Middle frontal gyrus (tissue), 1 donor: ENCODE measurements at regions not wholly inside any gene's neighbourhood (a gene's known extent, or its start where the extent isn't known, plus 50 kb on each side); places are given as distances from the start of the nearest gene placed in this dataset.

Experiments
- DNase-seq: peaks from one replicate; pipeline ENCODE4 v3.0.0-alpha.2; 2015; ENCODE audit warnings: low spot score; ENCODE audit errors: extremely low spot score

- no peak for DNase-seq
Measured at GRCh38 chr10:44326474-44327030, 58.3 kb downstream of the CXCL12 start.

DNA sequence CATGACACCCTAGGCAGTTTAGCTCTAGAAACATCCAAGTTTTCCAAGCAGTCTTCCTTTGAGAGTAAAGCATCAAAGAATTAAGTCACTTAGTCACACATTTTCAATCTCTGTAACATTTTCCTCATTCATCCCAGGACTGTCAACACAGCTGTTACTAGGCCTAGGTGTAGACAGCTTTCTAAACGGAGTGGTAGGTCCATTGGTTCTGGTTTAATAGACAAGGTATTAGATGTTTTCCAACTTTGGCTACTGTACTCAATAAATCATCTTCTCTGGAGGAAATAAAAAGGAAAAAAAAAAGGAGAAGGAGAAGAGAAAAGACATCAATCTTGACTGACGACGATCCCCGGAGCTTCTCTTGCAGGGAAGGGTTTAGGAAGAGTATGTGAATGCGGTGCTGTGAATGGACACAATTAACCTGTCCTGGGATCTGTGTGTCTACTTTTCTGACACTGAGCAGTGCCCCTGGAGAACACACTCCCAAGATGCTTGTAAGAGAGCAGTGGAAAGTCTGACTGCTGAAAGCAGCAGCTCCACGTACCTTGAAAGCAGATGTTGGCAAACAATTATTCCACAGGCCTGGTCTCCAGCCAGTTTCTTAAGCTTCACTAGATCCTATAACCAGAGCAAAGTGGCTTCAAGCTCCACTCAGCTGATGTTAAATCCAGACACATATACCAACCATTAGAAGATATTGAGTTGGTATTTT, 59.1 kb downstream of the CXCL12 start:
- no peak for DNase-seq

DNA sequence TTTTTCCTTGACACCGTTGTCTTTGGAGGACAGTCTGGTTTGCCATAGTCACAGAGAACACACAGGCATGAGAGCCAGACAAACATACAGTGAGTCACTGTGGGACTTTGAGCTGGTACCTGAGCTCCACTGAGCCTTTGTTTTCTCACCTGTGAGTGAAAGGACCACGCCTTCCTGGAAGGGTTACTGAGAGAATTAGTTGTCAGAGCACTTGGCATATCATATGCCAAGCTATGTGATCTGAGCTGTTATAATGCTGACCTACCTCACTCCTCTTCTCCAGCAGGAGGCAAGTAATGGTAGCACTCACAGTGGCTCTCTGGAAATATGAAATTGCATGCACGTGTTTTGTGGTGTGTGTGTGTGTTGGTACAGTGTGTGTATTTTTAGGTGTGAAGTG, 59.7 kb downstream of the CXCL12 start:
- DNase-seq = no peak

GRCh38 chr10:44323838-44324237, 61.1 kb downstream of the CXCL12 start:
- DNase-seq = no peak

DNA sequence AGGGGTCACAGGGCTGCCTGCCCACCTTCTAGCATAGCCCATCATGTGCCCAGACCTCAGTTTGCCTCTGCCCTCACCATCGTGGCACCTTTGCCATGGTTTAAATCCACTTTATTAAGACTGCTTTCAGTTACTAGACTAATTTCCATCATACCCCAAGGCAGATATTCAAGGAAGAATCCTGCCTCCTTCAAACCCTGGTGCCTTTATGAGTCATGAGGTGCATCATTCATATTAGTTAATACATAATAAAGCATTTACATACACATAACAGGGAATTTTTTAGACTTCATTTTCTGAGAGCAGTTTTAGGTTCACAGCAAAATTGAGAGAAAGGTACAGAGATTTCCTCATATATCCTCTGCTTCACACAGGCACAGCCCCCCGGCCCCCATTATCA, 62.8 kb downstream of the CXCL12 start:
- no peak for DNase-seq

- no peak for DNase-seq
Measured at GRCh38 chr10:44320756-44321155, 64.1 kb downstream of the CXCL12 start.

GRCh38 chr10:44317856-44318255, 67.0 kb downstream of the CXCL12 start:
- no peak for DNase-seq

- no peak for DNase-seq
Measured at GRCh38 chr10:44316922-44317215, 68.0 kb downstream of the CXCL12 start.

DNA sequence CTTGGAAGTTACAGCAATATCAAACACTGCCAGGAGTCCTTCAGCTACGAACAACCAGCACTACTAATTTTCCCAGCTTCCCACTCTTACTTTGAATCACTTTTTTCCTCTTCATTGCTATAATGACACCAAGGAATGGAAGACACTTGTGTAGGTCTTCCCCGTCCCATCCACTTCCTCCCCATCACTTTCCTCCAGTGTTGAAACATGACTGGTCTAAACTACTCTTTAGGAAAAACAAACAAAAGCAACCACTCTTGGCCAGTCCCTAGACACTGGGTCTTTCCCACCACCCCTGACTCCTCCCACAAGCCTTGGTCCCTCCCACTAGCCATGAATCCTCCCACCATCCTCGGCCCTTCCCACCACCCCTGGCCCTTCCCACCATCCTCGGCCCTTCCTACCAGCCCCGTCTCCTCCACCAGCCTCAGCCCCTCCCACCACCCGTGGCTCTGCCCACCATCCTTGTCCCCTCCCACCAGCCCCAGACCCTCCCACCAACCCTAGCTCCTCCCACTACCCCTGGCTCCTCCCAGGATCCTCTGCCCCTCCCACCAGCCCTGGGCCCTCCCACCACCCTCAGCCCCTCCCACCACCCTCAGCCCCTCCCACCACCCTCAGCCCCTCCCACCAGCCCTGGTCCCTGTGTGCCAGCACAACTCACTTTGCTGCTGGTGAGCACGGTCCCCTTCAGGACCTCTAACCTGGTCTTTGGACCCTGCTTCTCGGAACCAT, 68.5 kb downstream of the CXCL12 start:
- DNase-seq = no peak

- DNase-seq = no peak
Measured at GRCh38 chr10:44314802-44315460, 70.0 kb downstream of the CXCL12 start.

DNA sequence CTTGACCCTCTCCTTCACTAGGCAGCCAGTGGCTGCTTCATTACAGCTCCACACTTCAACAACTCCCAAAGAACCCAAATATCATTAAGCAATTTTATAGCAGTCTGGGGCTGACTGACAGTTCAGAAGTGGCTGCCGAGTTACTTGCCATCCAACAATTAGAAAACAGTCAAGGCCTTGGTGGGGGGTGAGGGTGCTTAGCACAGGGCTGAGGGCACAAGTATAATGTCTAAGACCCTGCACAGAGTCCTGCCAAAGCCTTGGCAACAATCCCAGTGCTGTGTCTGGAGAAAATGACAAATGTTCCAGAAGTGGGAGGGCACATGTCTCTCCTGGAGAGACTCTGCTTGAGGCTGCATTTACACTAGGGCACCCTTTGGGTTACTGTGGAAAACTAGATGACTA, 71.1 kb downstream of the CXCL12 start:
- no peak for DNase-seq

- no peak for DNase-seq
Measured at GRCh38 chr10:44312401-44312800, 72.5 kb downstream of the CXCL12 start.

GRCh38 chr10:44311563-44312051, 73.3 kb downstream of the CXCL12 start:
- no peak for DNase-seq

- DNase-seq = peak; percentile 54
Measured at GRCh38 chr10:44310762-44311562, 73.9 kb downstream of the CXCL12 start.

GRCh38 chr10:44309939-44310761, 74.7 kb downstream of the CXCL12 start:
- DNase-seq = no peak

- DNase-seq = no peak
Measured at GRCh38 chr10:44309361-44309760, 75.5 kb downstream of the CXCL12 start.

- no peak for DNase-seq
Measured at GRCh38 chr10:44308935-44309334, 76.0 kb downstream of the CXCL12 start.

DNA sequence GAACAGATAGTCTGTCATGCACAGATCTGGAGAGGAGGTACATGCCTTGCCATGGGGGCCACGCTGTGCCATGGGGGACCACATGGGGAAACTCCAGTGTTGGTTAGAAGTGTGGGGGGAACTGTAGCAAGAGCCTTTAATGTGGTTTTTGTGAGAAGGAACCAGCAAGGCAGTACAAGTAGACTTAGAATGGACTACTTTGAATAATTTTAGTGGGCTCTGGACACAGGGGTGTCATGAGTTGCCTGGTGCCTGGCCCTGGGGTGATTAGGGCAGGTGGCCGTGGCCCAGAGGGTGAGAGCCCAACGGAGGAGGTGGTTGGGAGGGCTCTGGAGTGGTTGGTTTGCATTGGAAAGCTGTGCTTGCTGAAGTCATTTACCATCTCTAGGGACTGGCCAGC, 77.2 kb downstream of the CXCL12 start:
- no peak for DNase-seq

- no peak for DNase-seq
Measured at GRCh38 chr10:44306762-44307161, 78.1 kb downstream of the CXCL12 start.

DNA sequence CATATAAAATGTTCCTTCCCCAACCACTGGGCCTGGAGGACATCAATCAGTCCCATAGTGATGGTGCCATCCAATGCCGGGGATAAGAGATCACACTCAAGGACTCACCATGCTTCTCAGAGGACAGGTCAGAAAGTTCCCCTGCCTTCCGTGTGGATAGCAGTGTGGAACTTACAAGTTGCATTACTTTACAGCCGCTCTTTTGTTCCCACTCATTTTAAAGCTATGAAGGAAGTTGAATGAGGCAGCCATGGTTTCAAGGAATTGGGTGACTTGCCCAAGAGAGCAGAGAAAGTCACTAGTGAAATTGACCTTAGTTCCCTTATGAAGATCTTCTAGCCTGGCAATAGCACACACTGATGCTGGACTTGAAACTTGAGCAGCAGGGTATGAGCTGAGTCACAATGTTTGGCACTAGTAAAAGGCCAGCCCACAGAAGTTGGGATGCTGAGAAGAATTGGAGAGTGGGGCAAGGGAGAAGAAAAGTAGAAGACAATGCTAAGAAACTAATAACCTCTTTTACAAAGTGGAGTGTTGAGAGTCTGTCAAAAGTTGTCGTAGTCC, 78.7 kb downstream of the CXCL12 start:
- DNase-seq = no peak
